Neural cell (in vitro differentiated cells): ENCODE measurements at regions not wholly inside any gene's neighbourhood (a gene's known extent, or its start where the extent isn't known, plus 50 kb on each side); places are given as distances from the start of the nearest gene placed in this dataset.

Experiments
- H2AFZ ChIP-seq: fragments of 200-600, 300-800 bp; sonication (generic), shearing (Covaris generic); 2 replicates; pipeline ENCODE4 v1.6.0; 2014; ENCODE audit warnings: low read depth, mild to moderate bottlenecking, antibody characterized with exemption, low read length, moderate library complexity
- H3F3A ChIP-seq: fragments of 200-600 bp; shearing (Covaris generic); 2 replicates; pipeline ENCODE4 v1.6.1; 2016; ENCODE audit warnings: mild to moderate bottlenecking, moderate library complexity, mixed read lengths, antibody characterized with exemption, low read length; ENCODE audit not compliant: insufficient read depth, poor library complexity, severe bottlenecking
- H3K27ac ChIP-seq: fragments of 200-600, 300-800 bp; sonication (generic), shearing (Covaris generic); 2 replicates; pipeline ENCODE4 v1.5.1; 2014; ENCODE audit warnings: mild to moderate bottlenecking, low read length, moderate library complexity
- H3K27me3 ChIP-seq: fragments of 300-800, 200-600 bp; sonication (generic), shearing (Covaris generic); 2 replicates; pipeline ENCODE4 v1.6.0; 2014; ENCODE audit warnings: mild to moderate bottlenecking, low read depth, low read length, moderate library complexity; ENCODE audit not compliant: insufficient read depth
- H3K36me3 ChIP-seq: fragments of 300-800, 200-600 bp; sonication (generic), shearing (Covaris generic); 2 replicates; pipeline ENCODE4 v1.5.1; 2014; ENCODE audit warnings: mild to moderate bottlenecking, antibody characterized with exemption, low read length, moderate library complexity; ENCODE audit not compliant: insufficient read depth
- H3K4me2 ChIP-seq: fragments of 300-800, 200-600 bp; sonication (generic), shearing (Covaris generic); 2 replicates; pipeline ENCODE4 v1.6.0; 2014; ENCODE audit warnings: mild to moderate bottlenecking, low read length
- H3K4me3 ChIP-seq: fragments of 300-800, 200-600 bp; sonication (generic), shearing (Covaris generic); 2 replicates; pipeline ENCODE4 v1.5.1; 2014; ENCODE audit warnings: mild to moderate bottlenecking, low read length, moderate library complexity
- H3K79me2 ChIP-seq: fragments of 200-600 bp; shearing (Covaris generic); replicated peaks from 2 replicates; pipeline ENCODE4 v1.6.0; 2014; ENCODE audit warnings: mild to moderate bottlenecking, low read length, moderate library complexity; ENCODE audit not compliant: insufficient read depth
- H3K9ac ChIP-seq: fragments of 300-800, 200-600 bp; sonication (generic), shearing (Covaris generic); 2 replicates; pipeline ENCODE4 v1.6.1; 2016; ENCODE audit warnings: mild to moderate bottlenecking, low read length, mixed read lengths
- H3K9me2 ChIP-seq: fragments of 200-600 bp; shearing (Covaris generic); 2 replicates; pipeline ENCODE4 v1.6.1; 2016; ENCODE audit warnings: mild to moderate bottlenecking, low read length, mixed read lengths; ENCODE audit not compliant: insufficient read depth
- H3K9me3 ChIP-seq: fragments of 200-600, 300-800 bp; sonication (generic), shearing (Covaris generic); 2 replicates; pipeline ENCODE4 v1.6.1; 2016; ENCODE audit warnings: mild to moderate bottlenecking, mixed run types, low read length, moderate library complexity, mixed read lengths
- H4K20me1 ChIP-seq: fragments of 200-600 bp; shearing (Covaris generic); 2 replicates; pipeline ENCODE4 v1.6.1; 2016; ENCODE audit warnings: mild to moderate bottlenecking, mixed run types; ENCODE audit not compliant: insufficient read depth
- EP300 ChIP-seq: fragments of 450-650 bp; conservative IDR thresholded peaks from 2 replicates; pipeline ENCODE4 v1.6.1; 2014; ENCODE audit warnings: antibody characterized with exemption, mild to moderate bottlenecking, moderate library complexity; ENCODE audit not compliant: poor library complexity, severe bottlenecking
- EZH2 ChIP-seq: fragments of 200-600, 300-800 bp; shearing (Covaris generic), sonication (generic); IDR thresholded peaks from 2 replicates; pipeline ENCODE4 v1.6.1; 2014; ENCODE audit warnings: antibody characterized with exemption, low read length, borderline replicate concordance, mild to moderate bottlenecking; ENCODE audit not compliant: insufficient read depth, poor library complexity, severe bottlenecking
- MXI1 ChIP-seq: fragments of 450-650 bp; conservative IDR thresholded peaks from 2 replicates; pipeline ENCODE4 v1.6.1; 2014; ENCODE audit warnings: antibody characterized with exemption, mild to moderate bottlenecking; ENCODE audit not compliant: poor library complexity, severe bottlenecking
- POLR2AphosphoS5 ChIP-seq: IDR thresholded peaks from 2 replicates; pipeline ENCODE4 v1.6.1; 2012
- RAD21 ChIP-seq: fragments of 450-650 bp; conservative IDR thresholded peaks from 2 replicates; pipeline ENCODE4 v1.6.1; 2014; ENCODE audit warnings: antibody characterized with exemption, mild to moderate bottlenecking, moderate library complexity
- REST ChIP-seq: IDR thresholded peaks from 2 replicates; pipeline ENCODE4 v1.6.1; 2012; ENCODE audit warnings: borderline replicate concordance
- SMC3 ChIP-seq: fragments of 450-650 bp; conservative IDR thresholded peaks from 2 replicates; pipeline ENCODE4 v1.6.1; 2014; ENCODE audit warnings: antibody characterized with exemption, mild to moderate bottlenecking, moderate library complexity; ENCODE audit not compliant: poor library complexity
- TAF1 ChIP-seq: IDR thresholded peaks from 2 replicates; pipeline ENCODE4 v1.6.1; 2012; ENCODE audit warnings: low read depth
- TF ChIP-seq, protein P1 (sequence below): fragments of 450-650 bp; IDR thresholded peaks from 2 replicates; pipeline ENCODE4 v1.5.1; 2014; ENCODE audit warnings: antibody characterized with exemption, mild to moderate bottlenecking, moderate library complexity; ENCODE audit not compliant: poor library complexity, severe bottlenecking

DNA sequence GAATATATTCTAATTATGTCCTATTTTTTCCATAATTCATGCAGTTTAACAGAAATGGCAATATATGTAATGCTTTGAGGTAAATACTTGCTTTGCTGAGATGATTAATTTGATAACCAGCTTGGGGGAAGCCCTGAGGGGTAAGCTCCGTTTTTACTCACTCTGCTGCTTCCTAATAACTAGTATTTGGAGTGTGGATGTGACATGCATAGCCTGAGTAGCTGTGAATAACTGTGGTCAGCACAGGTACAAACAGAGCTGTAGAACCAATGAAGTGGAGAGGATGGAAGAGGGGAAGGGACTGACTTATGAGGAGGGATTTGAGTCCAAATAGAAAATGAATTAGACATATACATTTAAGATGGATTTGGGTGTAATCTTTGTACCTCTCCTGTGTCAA is 1495.5 kb upstream of the DDX18 start:
- no peaks in the 10 kb centered on the region for H3K9me3 ChIP-seq
- no peaks in the 10 kb centered on the region for H3F3A ChIP-seq
- TF ChIP-seq MXI1 (no peak), TAF1 (no peak)
- no peak overlapping the region for H2AFZ ChIP-seq
- no peaks in the 10 kb centered on the region for H3K79me2 ChIP-seq
- H3K27ac ChIP-seq: no peak overlapping the region
- no peaks in the 10 kb centered on the region for H3K27me3 ChIP-seq
- no peak overlapping the region for H3K4me3 ChIP-seq
- H3K9me2 ChIP-seq: no peaks in the 10 kb centered on the region
- no peak overlapping the region for H3K4me2 ChIP-seq
- no peaks in the 10 kb centered on the region for H3K36me3 ChIP-seq
- no peaks in the 10 kb centered on the region for H4K20me1 ChIP-seq
- no peak overlapping the region for H3K9ac ChIP-seq

DNA sequence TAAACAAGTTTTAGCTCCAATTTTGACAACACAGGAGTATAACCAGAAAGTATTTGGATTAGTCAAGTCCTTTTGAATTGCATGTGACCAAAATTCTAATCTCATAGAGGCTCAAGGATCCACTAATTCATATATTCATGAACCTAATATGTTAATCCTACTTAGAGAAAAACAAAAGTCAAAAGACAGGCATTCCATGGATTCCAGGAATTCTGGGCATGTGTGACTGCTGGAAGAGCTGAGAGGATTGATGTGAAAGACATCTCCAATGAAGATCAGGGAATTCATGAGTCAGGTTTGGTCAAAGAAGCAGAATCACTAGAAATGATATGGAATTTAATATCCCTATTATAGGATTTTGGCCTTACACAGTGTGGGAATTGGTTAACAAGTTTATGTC is 1494.6 kb upstream of the DDX18 start:
- Histone ChIP-seq H3K36me3 (no peaks in the 10 kb centered on the region), H3K4me3 (no peak overlapping the region), H3K9me2 (no peaks in the 10 kb centered on the region), H3K4me2 (no peak overlapping the region), H4K20me1 (no peaks in the 10 kb centered on the region), H2AFZ (no peak overlapping the region), H3K27me3 (no peaks in the 10 kb centered on the region), H3K9me3 (no peaks in the 10 kb centered on the region), H3K9ac (no peak overlapping the region), H3K27ac (no peak overlapping the region), H3F3A (no peaks in the 10 kb centered on the region), H3K79me2 (no peaks in the 10 kb centered on the region)
- TF ChIP-seq RAD21 (no peak), EP300 (no peak), MXI1 (no peak), POLR2AphosphoS5 (no peak), REST (no peak), EZH2 (no peak), TAF1 (no peak), SMC3 (no peak)
- TF ChIP-seq, protein P1, sequence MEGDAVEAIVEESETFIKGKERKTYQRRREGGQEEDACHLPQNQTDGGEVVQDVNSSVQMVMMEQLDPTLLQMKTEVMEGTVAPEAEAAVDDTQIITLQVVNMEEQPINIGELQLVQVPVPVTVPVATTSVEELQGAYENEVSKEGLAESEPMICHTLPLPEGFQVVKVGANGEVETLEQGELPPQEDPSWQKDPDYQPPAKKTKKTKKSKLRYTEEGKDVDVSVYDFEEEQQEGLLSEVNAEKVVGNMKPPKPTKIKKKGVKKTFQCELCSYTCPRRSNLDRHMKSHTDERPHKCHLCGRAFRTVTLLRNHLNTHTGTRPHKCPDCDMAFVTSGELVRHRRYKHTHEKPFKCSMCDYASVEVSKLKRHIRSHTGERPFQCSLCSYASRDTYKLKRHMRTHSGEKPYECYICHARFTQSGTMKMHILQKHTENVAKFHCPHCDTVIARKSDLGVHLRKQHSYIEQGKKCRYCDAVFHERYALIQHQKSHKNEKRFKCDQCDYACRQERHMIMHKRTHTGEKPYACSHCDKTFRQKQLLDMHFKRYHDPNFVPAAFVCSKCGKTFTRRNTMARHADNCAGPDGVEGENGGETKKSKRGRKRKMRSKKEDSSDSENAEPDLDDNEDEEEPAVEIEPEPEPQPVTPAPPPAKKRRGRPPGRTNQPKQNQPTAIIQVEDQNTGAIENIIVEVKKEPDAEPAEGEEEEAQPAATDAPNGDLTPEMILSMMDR: no peak

GRCh38 chr2:116329280-116329679 is 1485.2 kb upstream of the DDX18 start:
- Histone ChIP-seq H3K79me2 (no peaks in the 10 kb centered on the region), H3F3A (no peaks in the 10 kb centered on the region), H3K36me3 (no peaks in the 10 kb centered on the region), H3K9me2 (no peaks in the 10 kb centered on the region), H3K9ac (no peak overlapping the region), H2AFZ (no peak overlapping the region), H3K27ac (no peak overlapping the region), H3K27me3 (no peaks in the 10 kb centered on the region), H3K4me3 (no peak overlapping the region), H4K20me1 (no peaks in the 10 kb centered on the region), H3K4me2 (no peak overlapping the region), H3K9me3 (no peaks in the 10 kb centered on the region)
- no peak for TF ChIP-seq EP300
- TF ChIP-seq POLR2AphosphoS5: no peak
- TF ChIP-seq TAF1: no peak
- TF ChIP-seq, protein P1: no peak
- TF ChIP-seq RAD21: no peak
- TF ChIP-seq SMC3: no peak
- TF ChIP-seq REST: no peak
- no peak for TF ChIP-seq MXI1
- no peak for TF ChIP-seq EZH2
